GM12878 (cell line): ENCODE measurements at regions not wholly inside any gene's neighbourhood (a gene's known extent, or its start where the extent isn't known, plus 50 kb on each side); places are given as distances from the start of the nearest gene placed in this dataset.

ENCODE experiments used
- MLLT1 ChIP-seq: fragments of 450-650 bp; IDR thresholded peaks from 2 replicates; pipeline ENCODE4 v1.6.1; 2016; ENCODE audit warnings: mild to moderate bottlenecking
- NFYA ChIP-seq: IDR thresholded peaks from 2 replicates; pipeline ENCODE4 v1.6.1; 2011; ENCODE audit warnings: low read depth, mild to moderate bottlenecking, low read length, improper control_type of control experiment, borderline replicate concordance
- ZBTB33 ChIP-seq: fragments of 450-650 bp; IDR thresholded peaks from 2 replicates; pipeline ENCODE4 v1.6.1; 2017; ENCODE audit warnings: mild to moderate bottlenecking
- ZNF622 ChIP-seq: fragments of 450-650 bp; IDR thresholded peaks from 2 replicates; pipeline ENCODE4 v1.6.1; 2017; ENCODE audit warnings: mild to moderate bottlenecking, inconsistent platforms
- TF ChIP-seq, protein P1 (sequence below): IDR thresholded peaks from 2 replicates; pipeline ENCODE4 v1.6.1; 2012; ENCODE audit warnings: improper control_type of control experiment, low read depth, low read length; ENCODE audit not compliant: insufficient replicate concordance

DNA sequence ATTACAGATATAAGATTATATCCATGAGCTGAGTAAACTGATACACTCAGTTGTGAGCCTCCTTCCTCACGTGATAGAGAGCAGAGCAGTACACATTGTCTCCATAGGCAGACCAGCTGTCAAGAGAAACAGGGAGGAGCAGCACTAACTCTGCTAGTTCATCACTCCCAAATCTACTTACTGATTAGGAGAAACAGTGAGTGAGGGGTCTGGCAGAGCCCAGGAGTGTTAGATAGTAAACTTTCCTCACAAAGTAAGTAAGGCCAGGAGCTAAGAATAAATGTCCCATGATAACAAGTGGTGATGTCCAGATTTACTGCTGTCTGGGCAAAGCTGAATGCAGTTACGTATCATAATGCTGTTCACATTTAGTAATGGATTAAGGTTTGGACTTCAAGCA is 168.6 kb upstream of the KCNK2 start (continued):
- no peak for TF ChIP-seq NFYA
- TF ChIP-seq ZBTB33: no peak
- TF ChIP-seq, protein P1, sequence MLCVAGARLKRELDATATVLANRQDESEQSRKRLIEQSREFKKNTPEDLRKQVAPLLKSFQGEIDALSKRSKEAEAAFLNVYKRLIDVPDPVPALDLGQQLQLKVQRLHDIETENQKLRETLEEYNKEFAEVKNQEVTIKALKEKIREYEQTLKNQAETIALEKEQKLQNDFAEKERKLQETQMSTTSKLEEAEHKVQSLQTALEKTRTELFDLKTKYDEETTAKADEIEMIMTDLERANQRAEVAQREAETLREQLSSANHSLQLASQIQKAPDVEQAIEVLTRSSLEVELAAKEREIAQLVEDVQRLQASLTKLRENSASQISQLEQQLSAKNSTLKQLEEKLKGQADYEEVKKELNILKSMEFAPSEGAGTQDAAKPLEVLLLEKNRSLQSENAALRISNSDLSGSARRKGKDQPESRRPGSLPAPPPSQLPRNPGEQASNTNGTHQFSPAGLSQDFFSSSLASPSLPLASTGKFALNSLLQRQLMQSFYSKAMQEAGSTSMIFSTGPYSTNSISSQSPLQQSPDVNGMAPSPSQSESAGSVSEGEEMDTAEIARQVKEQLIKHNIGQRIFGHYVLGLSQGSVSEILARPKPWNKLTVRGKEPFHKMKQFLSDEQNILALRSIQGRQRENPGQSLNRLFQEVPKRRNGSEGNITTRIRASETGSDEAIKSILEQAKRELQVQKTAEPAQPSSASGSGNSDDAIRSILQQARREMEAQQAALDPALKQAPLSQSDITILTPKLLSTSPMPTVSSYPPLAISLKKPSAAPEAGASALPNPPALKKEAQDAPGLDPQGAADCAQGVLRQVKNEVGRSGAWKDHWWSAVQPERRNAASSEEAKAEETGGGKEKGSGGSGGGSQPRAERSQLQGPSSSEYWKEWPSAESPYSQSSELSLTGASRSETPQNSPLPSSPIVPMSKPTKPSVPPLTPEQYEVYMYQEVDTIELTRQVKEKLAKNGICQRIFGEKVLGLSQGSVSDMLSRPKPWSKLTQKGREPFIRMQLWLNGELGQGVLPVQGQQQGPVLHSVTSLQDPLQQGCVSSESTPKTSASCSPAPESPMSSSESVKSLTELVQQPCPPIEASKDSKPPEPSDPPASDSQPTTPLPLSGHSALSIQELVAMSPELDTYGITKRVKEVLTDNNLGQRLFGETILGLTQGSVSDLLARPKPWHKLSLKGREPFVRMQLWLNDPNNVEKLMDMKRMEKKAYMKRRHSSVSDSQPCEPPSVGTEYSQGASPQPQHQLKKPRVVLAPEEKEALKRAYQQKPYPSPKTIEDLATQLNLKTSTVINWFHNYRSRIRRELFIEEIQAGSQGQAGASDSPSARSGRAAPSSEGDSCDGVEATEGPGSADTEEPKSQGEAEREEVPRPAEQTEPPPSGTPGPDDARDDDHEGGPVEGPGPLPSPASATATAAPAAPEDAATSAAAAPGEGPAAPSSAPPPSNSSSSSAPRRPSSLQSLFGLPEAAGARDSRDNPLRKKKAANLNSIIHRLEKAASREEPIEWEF: no peak
- no peak for TF ChIP-seq ZNF622
- TF ChIP-seq MLLT1: no peak
